D721Med (cell line): ENCODE measurements at regions not wholly inside any gene's neighbourhood (a gene's known extent, or its start where the extent isn't known, plus 50 kb on each side); places are given as distances from the start of the nearest gene placed in this dataset.

Source experiments
- DNase-seq: peaks from one replicate; pipeline ENCODE4 v3.0.0; 2011; ENCODE audit warnings: low spot score; ENCODE audit not compliant: insufficient read length
- FAIRE-seq: peaks from 2 replicates; lab custom pipeline; 2011; peaks lifted over from hg19 to GRCh38; lab: Jason Lieb, UNC
- CTCF ChIP-seq: IDR thresholded peaks from 2 replicates; pipeline ENCODE4 v1.5.1; 2012; ENCODE audit warnings: mild to moderate bottlenecking, control low read depth; ENCODE audit not compliant: insufficient read depth; ENCODE audit errors: missing control alignments

- TF ChIP-seq CTCF = no peak
- FAIRE-seq = no peak
Observed at GRCh38 chr6:26286168-26286877, 78.7 kb upstream of the BTN3A2 start.

GRCh38 chr6:26288155-26288554 lies 76.8 kb upstream of the BTN3A2 start:
- no peak for DNase-seq
- TF ChIP-seq CTCF = no peak
- no peak for FAIRE-seq

More at GRCh38 chr6:26286168-26286877, 78.7 kb upstream of the BTN3A2 start:
- no peak for DNase-seq

- DNase-seq (no peak), FAIRE-seq (no peak)
- no peak for TF ChIP-seq CTCF
Observed at GRCh38 chr6:26290941-26291340, 74.1 kb upstream of the BTN3A2 start.

- DNase-seq (no peak), FAIRE-seq (no peak)
- no peak for TF ChIP-seq CTCF
Observed at GRCh38 chr6:26292709-26293108, 72.3 kb upstream of the BTN3A2 start.

- DNase-seq (no peak), FAIRE-seq (no peak)
- no peak for TF ChIP-seq CTCF
Observed at GRCh38 chr6:26294302-26294701, 70.7 kb upstream of the BTN3A2 start.

- FAIRE-seq (no peak), DNase-seq (no peak)
- no peak for TF ChIP-seq CTCF
Observed at GRCh38 chr6:26295691-26296555, 69.1 kb upstream of the BTN3A2 start.

GRCh38 chr6:26296556-26296856 lies 68.5 kb upstream of the BTN3A2 start:
- DNase-seq (no peak), FAIRE-seq (no peak)
- no peak for TF ChIP-seq CTCF
